ENCODE measurements at regions not wholly inside any gene's neighbourhood (a gene's known extent, or its start where the extent isn't known, plus 50 kb on each side); places are given as distances from the start of the nearest gene placed in this dataset.
"Not testable (repeated sequence)": the region's sequence is repeated elsewhere in the genome, so short reads cannot be mapped to it uniquely, and the experiment has no call there.

GRCh38 chr11:91086028-91086427 is 863.2 kb upstream of the CHORDC1 start:
- DNase-seq (no peak), ATAC-seq (no peak)
- intact Hi-C loops (cut with DNase I): no loop called here

GRCh38 chr11:91082255-91082654 is 859.4 kb upstream of the CHORDC1 start:
- no peak for ATAC-seq

GRCh38 chr11:91081440-91082043 is 858.7 kb upstream of the CHORDC1 start:
- DNase-seq: peak; percentile 35
- peak; percentile 55 to 96 for ATAC-seq
- intact Hi-C loops (cut with DNase I): no loop called here

More at GRCh38 chr11:91082255-91082654, 859.4 kb upstream of the CHORDC1 start:
- DNase-seq: no peak
- intact Hi-C loops (cut with DNase I): no loop called here

GRCh38 chr11:91078221-91078620 is 855.4 kb upstream of the CHORDC1 start:
- ATAC-seq (no peak), DNase-seq (no peak)
- intact Hi-C loops (cut with DNase I): loop anchor here in 1 of 2 donors (10.0 kb wide), 1 partner anchor 167 kb away; no protein-coding TSS in a partner anchor

GRCh38 chr11:91075032-91075695 is 852.3 kb upstream of the CHORDC1 start:
- DNase-seq: no peak
- intact Hi-C loops (cut with DNase I): loop anchor here in 1 of 2 donors (10.0 kb wide), 1 partner anchor 170 kb away; no protein-coding TSS in a partner anchor
- peak in 1 of 2 donors; percentile 88 for ATAC-seq

GRCh38 chr11:91067666-91068065 is 844.8 kb upstream of the CHORDC1 start:
- ATAC-seq: no peak
- no peak for DNase-seq
- intact Hi-C loops (cut with DNase I): no loop called here

GRCh38 chr11:91066456-91067047 is 843.7 kb upstream of the CHORDC1 start:
- DNase-seq: no peak
- intact Hi-C loops (cut with DNase I): no loop called here
- ATAC-seq: no peak

GRCh38 chr11:91063399-91063798 is 840.5 kb upstream of the CHORDC1 start:
- intact Hi-C loops (cut with DNase I); ATAC-seq; DNase-seq: not testable (repeated sequence)

GRCh38 chr11:91047882-91048281 is 825.0 kb upstream of the CHORDC1 start:
- DNase-seq: no peak
- intact Hi-C loops (cut with DNase I): loop anchor here in 1 of 2 donors (10.0 kb wide), 1 partner anchor 197 kb away; no protein-coding TSS in a partner anchor
- ATAC-seq: no peak

- no peak for DNase-seq
- ATAC-seq: no peak
- intact Hi-C loops (cut with DNase I): loop anchor here in 1 of 2 donors (10.0 kb wide), 1 partner anchor 199 kb away; no protein-coding TSS in a partner anchor
Observed at GRCh38 chr11:91046261-91046660, 823.4 kb upstream of the CHORDC1 start.

GRCh38 chr11:91041626-91042025 is 818.8 kb upstream of the CHORDC1 start:
- ATAC-seq: no peak
- no peak for DNase-seq
- intact Hi-C loops (cut with DNase I): loop anchor here in 1 of 2 donors (10.0 kb wide), 1 partner anchor 203 kb away; no protein-coding TSS in a partner anchor

- intact Hi-C loops (cut with DNase I): no loop called here
- ATAC-seq (no peak), DNase-seq (no peak)
Observed at GRCh38 chr11:91023731-91024130, 800.9 kb upstream of the CHORDC1 start.

- intact Hi-C loops (cut with DNase I): no loop called here
- no peak for ATAC-seq
Observed at GRCh38 chr11:91011503-91011902, 788.7 kb upstream of the CHORDC1 start.

GRCh38 chr11:91005458-91005857 is 782.6 kb upstream of the CHORDC1 start:
- DNase-seq: no peak
- no peak for ATAC-seq
- intact Hi-C loops (cut with DNase I): no loop called here

More at GRCh38 chr11:91011503-91011902, 788.7 kb upstream of the CHORDC1 start:
- DNase-seq: no peak

- DNase-seq (no peak), ATAC-seq (no peak)
- intact Hi-C loops (cut with DNase I): no loop called here
Observed at GRCh38 chr11:90997241-90997640, 774.4 kb upstream of the CHORDC1 start.

GRCh38 chr11:90972159-90972558 is 749.3 kb upstream of the CHORDC1 start:
- ATAC-seq; DNase-seq; intact Hi-C loops (cut with DNase I): not testable (repeated sequence)

- no peak for ATAC-seq
- no peak for DNase-seq
- intact Hi-C loops (cut with DNase I): loop anchor here in 1 of 2 donors (10.0 kb wide), 1 partner anchor 307 kb away; no protein-coding TSS in a partner anchor
Observed at GRCh38 chr11:90947930-90948329, 725.1 kb upstream of the CHORDC1 start.

- DNase-seq (no peak), ATAC-seq (no peak)
- intact Hi-C loops (cut with DNase I): no loop called here
Observed at GRCh38 chr11:90930252-90930651, 707.4 kb upstream of the CHORDC1 start.

- intact Hi-C loops (cut with DNase I): no loop called here
- ATAC-seq: no peak
- DNase-seq: no peak
Observed at GRCh38 chr11:90919332-90919731, 696.5 kb upstream of the CHORDC1 start.

GRCh38 chr11:90916706-90917105 is 693.9 kb upstream of the CHORDC1 start:
- no peak for DNase-seq
- no peak for ATAC-seq
- intact Hi-C loops (cut with DNase I): no loop called here

Measured in left cardiac atrium (tissue), 4 donors.